Smooth muscle cell (in vitro differentiated cells): ENCODE measurements at regions not wholly inside any gene's neighbourhood (a gene's known extent, or its start where the extent isn't known, plus 50 kb on each side); places are given as distances from the start of the nearest gene placed in this dataset.
"Not testable (repeated sequence)": the region's sequence is repeated elsewhere in the genome, so short reads cannot be mapped to it uniquely, and the experiment has no call there.

Experiments used
- DNase-seq: peaks from one replicate; lab custom pipeline; 2025; ENCODE audit not compliant: unreplicated experiment; lab: John Stamatoyannopoulos, UW
- H2AFZ ChIP-seq: fragments of 200-600 bp; sonication (generic); 2 replicates; pipeline ENCODE4 v1.6.0; 2016; ENCODE audit warnings: antibody characterized with exemption, low read depth, mild to moderate bottlenecking
- H3F3A ChIP-seq: fragments of 200-600 bp; sonication (generic); 2 replicates; pipeline ENCODE4 v1.6.0; 2017; ENCODE audit warnings: antibody characterized with exemption, low read depth
- H3K27ac ChIP-seq: fragments of 200-600 bp; sonication (generic); 2 replicates; pipeline ENCODE4 v1.5.1; 2016; ENCODE audit warnings: low read depth, mild to moderate bottlenecking
- H3K27me3 ChIP-seq: fragments of 200-600 bp; sonication (generic); 2 replicates; pipeline ENCODE4 v1.6.1; 2016; ENCODE audit warnings: low read depth, mild to moderate bottlenecking
- H3K36me3 ChIP-seq: fragments of 200-600 bp; sonication (generic); 2 replicates; pipeline ENCODE4 v1.5.1; 2016; ENCODE audit warnings: low read depth
- H3K4me1 ChIP-seq: fragments of 200-600 bp; sonication (generic); 2 replicates; pipeline ENCODE4 v1.5.1; 2016; ENCODE audit warnings: low read depth
- H3K4me2 ChIP-seq: fragments of 200-600 bp; sonication (generic); 2 replicates; pipeline ENCODE4 v1.6.0; 2016; ENCODE audit warnings: mild to moderate bottlenecking
- H3K4me3 ChIP-seq: fragments of 200-600 bp; sonication (generic); 2 replicates; pipeline ENCODE4 v1.5.1; 2016; ENCODE audit warnings: mild to moderate bottlenecking
- H3K79me2 ChIP-seq: fragments of 200-600 bp; sonication (generic); 2 replicates; pipeline ENCODE4 v1.6.0; 2016; ENCODE audit warnings: low read depth, mild to moderate bottlenecking
- H3K9ac ChIP-seq: fragments of 200-600 bp; sonication (generic); 2 replicates; pipeline ENCODE4 v1.6.0; 2016; ENCODE audit warnings: low read depth
- H3K9me3 ChIP-seq: fragments of 200-600 bp; sonication (generic); replicated peaks from 2 replicates; pipeline ENCODE4 v1.5.1; 2016; ENCODE audit warnings: low read depth
- H4K20me1 ChIP-seq: fragments of 200-600 bp; sonication (generic); 2 replicates; pipeline ENCODE4 v1.6.0; 2016; ENCODE audit warnings: low read depth
- WGBS: methylation state at CpG from one replicate; pipeline ENCODE4 v1.1.7; 2016; ENCODE audit warnings: low lambda C conversion rate; 5-methylcytosine and 5-hydroxymethylcytosine counted together
- TF ChIP-seq, protein P1 (sequence below): fragments of 200-600 bp; sonication (generic); IDR thresholded peaks from 2 replicates; pipeline ENCODE4 v1.5.1; 2017; ENCODE audit warnings: borderline replicate concordance, mild to moderate bottlenecking, antibody characterized with exemption; ENCODE audit not compliant: insufficient read depth, poor library complexity, severe bottlenecking

DNA sequence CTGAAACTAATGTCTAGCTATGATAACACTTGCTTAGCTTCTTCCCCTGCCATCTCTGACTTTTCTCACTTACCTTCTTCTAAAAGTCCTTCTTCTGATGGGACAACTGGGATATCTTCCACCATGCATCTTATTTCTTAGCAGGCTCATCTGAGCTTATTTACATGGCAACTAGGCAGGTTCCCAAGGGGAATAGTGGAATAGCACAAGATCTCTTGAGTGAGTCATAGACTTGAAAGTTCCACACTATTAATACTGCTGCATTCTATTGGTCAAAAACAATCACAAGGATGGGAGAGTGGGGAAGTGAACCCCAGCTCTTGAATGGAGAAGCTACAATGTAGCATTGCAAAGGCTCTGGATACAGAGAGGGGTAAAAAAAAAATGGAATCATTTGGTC lies 142.1 kb downstream of the HAO1 start:
- no peak overlapping the region for H3K4me3 ChIP-seq
- H3K4me1 ChIP-seq, result no peaks in the 10 kb centered on the region
- H3K4me2 ChIP-seq, result no peak overlapping the region
- H3K27ac ChIP-seq, result no peak overlapping the region
- no peak for DNase-seq
- H4K20me1 ChIP-seq, result no peaks in the 10 kb centered on the region
- H3F3A ChIP-seq, result no peaks in the 10 kb centered on the region
- H3K79me2 ChIP-seq, result no peaks in the 10 kb centered on the region
- H3K9me3 ChIP-seq, result no peaks in the 10 kb centered on the region
- TF ChIP-seq, protein P1, sequence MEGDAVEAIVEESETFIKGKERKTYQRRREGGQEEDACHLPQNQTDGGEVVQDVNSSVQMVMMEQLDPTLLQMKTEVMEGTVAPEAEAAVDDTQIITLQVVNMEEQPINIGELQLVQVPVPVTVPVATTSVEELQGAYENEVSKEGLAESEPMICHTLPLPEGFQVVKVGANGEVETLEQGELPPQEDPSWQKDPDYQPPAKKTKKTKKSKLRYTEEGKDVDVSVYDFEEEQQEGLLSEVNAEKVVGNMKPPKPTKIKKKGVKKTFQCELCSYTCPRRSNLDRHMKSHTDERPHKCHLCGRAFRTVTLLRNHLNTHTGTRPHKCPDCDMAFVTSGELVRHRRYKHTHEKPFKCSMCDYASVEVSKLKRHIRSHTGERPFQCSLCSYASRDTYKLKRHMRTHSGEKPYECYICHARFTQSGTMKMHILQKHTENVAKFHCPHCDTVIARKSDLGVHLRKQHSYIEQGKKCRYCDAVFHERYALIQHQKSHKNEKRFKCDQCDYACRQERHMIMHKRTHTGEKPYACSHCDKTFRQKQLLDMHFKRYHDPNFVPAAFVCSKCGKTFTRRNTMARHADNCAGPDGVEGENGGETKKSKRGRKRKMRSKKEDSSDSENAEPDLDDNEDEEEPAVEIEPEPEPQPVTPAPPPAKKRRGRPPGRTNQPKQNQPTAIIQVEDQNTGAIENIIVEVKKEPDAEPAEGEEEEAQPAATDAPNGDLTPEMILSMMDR, result no peak
- no peaks in the 10 kb centered on the region for H3K27me3 ChIP-seq
- H2AFZ ChIP-seq, result no peak overlapping the region
- no peaks in the 10 kb centered on the region for H3K36me3 ChIP-seq
- H3K9ac ChIP-seq, result no peak overlapping the region

DNA sequence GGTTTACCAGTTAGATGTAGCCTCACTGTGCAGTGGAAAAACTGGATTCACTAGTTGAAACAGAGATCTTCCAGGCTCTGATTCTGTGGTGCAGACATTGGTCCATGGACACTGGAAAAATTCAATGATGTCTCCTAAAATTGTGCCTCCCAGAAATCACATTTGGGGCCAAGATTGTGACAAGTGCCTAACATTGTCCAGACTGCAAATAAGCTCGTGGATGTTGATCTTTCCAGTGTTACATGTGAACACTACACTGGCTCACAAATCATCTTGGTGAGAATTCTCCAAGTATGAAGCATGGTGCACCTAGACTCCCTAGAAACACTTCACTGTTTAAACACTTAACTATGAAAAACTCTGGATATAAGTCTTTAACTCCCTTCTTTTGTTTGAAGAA lies 140.4 kb downstream of the HAO1 start:
- H3K27ac ChIP-seq, result no peak overlapping the region
- TF ChIP-seq, protein P1, result no peak
- H4K20me1 ChIP-seq, result no peaks in the 10 kb centered on the region
- no peaks in the 10 kb centered on the region for H3F3A ChIP-seq
- no peak overlapping the region for H3K4me3 ChIP-seq
- no peaks in the 10 kb centered on the region for H3K4me1 ChIP-seq
- WGBS, result 53% methylated on average over 1 of the region's 1 CpG
- no peaks in the 10 kb centered on the region for H3K79me2 ChIP-seq
- no peak overlapping the region for H3K4me2 ChIP-seq
- H3K36me3 ChIP-seq, result no peaks in the 10 kb centered on the region
- no peak for DNase-seq
- H3K9me3 ChIP-seq, result no peaks in the 10 kb centered on the region
- H2AFZ ChIP-seq, result no peak overlapping the region
- H3K27me3 ChIP-seq, result no peaks in the 10 kb centered on the region
- H3K9ac ChIP-seq, result no peak overlapping the region

DNA sequence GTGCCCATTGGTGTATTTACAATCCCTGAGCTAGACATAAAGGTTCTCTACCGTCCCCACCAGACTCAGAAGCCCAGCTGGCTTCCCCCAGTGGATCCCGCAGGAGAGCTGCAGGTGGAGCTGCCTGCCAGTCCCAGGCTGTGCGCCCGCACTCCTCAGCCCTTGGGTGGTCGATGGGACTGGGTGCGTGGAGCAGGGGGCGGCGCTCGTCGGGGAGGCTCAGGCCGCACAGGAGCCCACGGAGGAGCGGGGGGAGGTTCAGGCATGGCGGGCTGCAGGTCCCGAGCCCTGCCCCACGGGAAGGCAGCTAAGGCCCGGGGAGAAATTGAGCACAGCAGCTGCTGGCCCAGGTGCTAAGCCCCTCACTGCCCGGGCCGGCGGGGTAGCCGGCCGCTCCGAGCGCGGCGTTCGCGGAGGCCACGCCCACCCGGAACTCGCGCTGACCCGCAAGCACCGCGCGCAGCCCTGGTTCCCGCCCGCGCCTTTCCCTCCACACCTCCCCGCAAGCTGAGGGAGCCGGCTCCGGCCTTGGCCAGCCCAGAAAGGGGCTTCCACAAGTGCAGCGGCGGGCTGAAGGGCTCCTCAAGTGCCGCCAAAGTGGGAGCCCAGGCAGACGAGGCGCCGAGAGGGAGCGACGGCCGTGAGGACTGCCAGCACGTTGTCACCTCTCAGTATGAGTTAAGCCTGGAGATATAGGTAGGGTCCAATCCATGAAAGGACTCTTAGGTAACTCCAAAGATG lies 136.7 kb downstream of the HAO1 start:
- not testable (repeated sequence) for H3K4me3 ChIP-seq, H3K4me2 ChIP-seq, H2AFZ ChIP-seq

DNA sequence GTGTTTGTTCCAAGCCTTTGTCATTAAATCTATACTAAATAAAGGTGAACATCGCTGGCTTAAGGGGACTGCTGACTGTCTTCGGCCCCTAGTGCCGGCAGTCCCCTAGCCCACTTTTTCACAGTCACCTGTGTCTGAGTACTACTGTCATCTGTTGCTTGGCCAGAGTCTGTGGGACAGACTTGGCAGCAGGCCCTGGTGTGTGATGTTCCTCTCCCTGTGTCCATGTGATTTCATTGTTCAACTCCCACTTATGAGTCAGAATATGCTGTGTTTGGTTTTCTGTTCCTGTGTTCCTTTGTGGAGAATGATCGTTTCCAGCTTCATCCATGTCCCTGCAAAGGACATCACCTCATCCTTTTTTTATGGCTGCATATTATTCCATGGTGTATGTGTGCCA lies 133.4 kb downstream of the HAO1 start:
- H2AFZ ChIP-seq, result no peak overlapping the region
- no peaks in the 10 kb centered on the region for H3K9me3 ChIP-seq
- H4K20me1 ChIP-seq, result no peaks in the 10 kb centered on the region
- 89% methylated on average over 4 of the region's 4 CpGs for WGBS
- H3K4me2 ChIP-seq, result no peak overlapping the region
- H3K36me3 ChIP-seq, result no peaks in the 10 kb centered on the region
- H3K27ac ChIP-seq, result no peak overlapping the region
- no peak for DNase-seq
- H3F3A ChIP-seq, result no peaks in the 10 kb centered on the region
- H3K27me3 ChIP-seq, result no peaks in the 10 kb centered on the region
- TF ChIP-seq, protein P1, result no peak
- H3K9ac ChIP-seq, result no peak overlapping the region
- no peaks in the 10 kb centered on the region for H3K4me1 ChIP-seq
- no peak overlapping the region for H3K4me3 ChIP-seq
- no peaks in the 10 kb centered on the region for H3K79me2 ChIP-seq

More for the DNA sequence above, 136.7 kb downstream of the HAO1 start:
- not testable (repeated sequence) for H3F3A ChIP-seq, H3K4me1 ChIP-seq, H4K20me1 ChIP-seq, H3K79me2 ChIP-seq, H3K9me3 ChIP-seq, H3K36me3 ChIP-seq, H3K27me3 ChIP-seq, H3K9ac ChIP-seq, DNase-seq, H3K27ac ChIP-seq
- 96% methylated on average over 34 of the region's 52 CpGs for WGBS
